ENCODE measurements at regions not wholly inside any gene's neighbourhood (a gene's known extent, or its start where the extent isn't known, plus 50 kb on each side); places are given as distances from the start of the nearest gene placed in this dataset.

GRCh38 chr10:106296750-106297392 is 867.6 kb downstream of the SORCS1 start:
- TF ChIP-seq CTCF (IDR thresholded peaks at IDR 0.05) (no peak), POLR2A (IDR thresholded peaks at IDR 0.05) (no peak)

Measured in adrenal gland (tissue), 5 donors.